GM12872 (cell line): ENCODE measurements at regions not wholly inside any gene's neighbourhood (a gene's known extent, or its start where the extent isn't known, plus 50 kb on each side); places are given as distances from the start of the nearest gene placed in this dataset.

ENCODE experiments used
- CTCF ChIP-seq: IDR thresholded peaks from 3 replicates; pipeline ENCODE4 v1.5.1; 2011; ENCODE audit warnings: low read depth, mild to moderate bottlenecking, low read length, moderate library complexity; ENCODE audit not compliant: insufficient read depth

GRCh38 chr1:182331387-182331786 lies 60.2 kb downstream of the GLUL start:
- TF ChIP-seq CTCF = no peak

- TF ChIP-seq CTCF = no peak
These were observed 61.3 kb downstream of the GLUL start for GRCh38 chr1:182330303-182330702.

GRCh38 chr1:182329471-182329870 lies 62.1 kb downstream of the GLUL start:
- TF ChIP-seq CTCF = no peak

- no peak for TF ChIP-seq CTCF
These were observed 63.0 kb downstream of the GLUL start for GRCh38 chr1:182328591-182328990.

- TF ChIP-seq CTCF = no peak
These were observed 66.3 kb downstream of the GLUL start for GRCh38 chr1:182325339-182325738.

GRCh38 chr1:182317611-182318161 lies 73.9 kb downstream of the GLUL start:
- TF ChIP-seq CTCF = no peak

- no peak for TF ChIP-seq CTCF
These were observed 76.4 kb downstream of the GLUL start for GRCh38 chr1:182315167-182315556.
